OCI-LY1 (cell line): ENCODE measurements at regions not wholly inside any gene's neighbourhood (a gene's known extent, or its start where the extent isn't known, plus 50 kb on each side); places are given as distances from the start of the nearest gene placed in this dataset.

ENCODE experiments used
- EZH2 ChIP-seq: fragments of 200-600 bp; sonication (generic), shearing (Covaris generic); IDR thresholded peaks from 2 replicates; pipeline ENCODE4 v1.8.0; 2017; ENCODE audit warnings: borderline replicate concordance, mixed run types, mild to moderate bottlenecking, antibody characterized with exemption, low read length, moderate library complexity, mixed read lengths
- TF ChIP-seq, protein P1 (sequence below): fragments of 200-600 bp; sonication (generic), shearing (Covaris generic); IDR thresholded peaks from 2 replicates; pipeline ENCODE4 v1.5.1; 2017; ENCODE audit warnings: mild to moderate bottlenecking, antibody characterized with exemption, low read length, moderate library complexity, mixed read lengths

DNA sequence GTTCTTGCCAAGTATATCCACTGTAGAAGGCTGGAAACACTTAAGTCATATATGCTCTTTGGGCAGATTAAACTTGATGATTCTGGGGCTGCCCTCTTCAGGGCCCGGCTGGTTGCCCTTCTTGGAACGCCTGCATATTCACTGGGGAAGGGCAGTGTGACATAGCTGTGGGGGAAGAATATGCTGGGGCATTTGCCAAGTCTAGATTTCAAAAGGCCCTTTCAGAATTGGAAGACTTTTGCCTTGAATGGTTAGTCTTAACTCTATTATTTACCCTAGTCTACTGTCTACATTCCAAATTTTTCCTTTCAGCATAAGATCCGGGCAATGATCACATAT is 161.2 kb upstream of the PITX1 start:
- TF ChIP-seq, protein P1, sequence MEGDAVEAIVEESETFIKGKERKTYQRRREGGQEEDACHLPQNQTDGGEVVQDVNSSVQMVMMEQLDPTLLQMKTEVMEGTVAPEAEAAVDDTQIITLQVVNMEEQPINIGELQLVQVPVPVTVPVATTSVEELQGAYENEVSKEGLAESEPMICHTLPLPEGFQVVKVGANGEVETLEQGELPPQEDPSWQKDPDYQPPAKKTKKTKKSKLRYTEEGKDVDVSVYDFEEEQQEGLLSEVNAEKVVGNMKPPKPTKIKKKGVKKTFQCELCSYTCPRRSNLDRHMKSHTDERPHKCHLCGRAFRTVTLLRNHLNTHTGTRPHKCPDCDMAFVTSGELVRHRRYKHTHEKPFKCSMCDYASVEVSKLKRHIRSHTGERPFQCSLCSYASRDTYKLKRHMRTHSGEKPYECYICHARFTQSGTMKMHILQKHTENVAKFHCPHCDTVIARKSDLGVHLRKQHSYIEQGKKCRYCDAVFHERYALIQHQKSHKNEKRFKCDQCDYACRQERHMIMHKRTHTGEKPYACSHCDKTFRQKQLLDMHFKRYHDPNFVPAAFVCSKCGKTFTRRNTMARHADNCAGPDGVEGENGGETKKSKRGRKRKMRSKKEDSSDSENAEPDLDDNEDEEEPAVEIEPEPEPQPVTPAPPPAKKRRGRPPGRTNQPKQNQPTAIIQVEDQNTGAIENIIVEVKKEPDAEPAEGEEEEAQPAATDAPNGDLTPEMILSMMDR = no peak
- TF ChIP-seq EZH2 = no peak
